A549 (cell line): ENCODE measurements at regions not wholly inside any gene's neighbourhood (a gene's known extent, or its start where the extent isn't known, plus 50 kb on each side); places are given as distances from the start of the nearest gene placed in this dataset.

Source experiments
- CBX8 ChIP-seq: fragments of 200-600 bp; sonication (generic); IDR thresholded peaks from 2 replicates; pipeline ENCODE4 v1.6.1; 2016
- CTCF ChIP-seq: fragments of >200 bp; sonication (Bioruptor Twin); formaldehyde crosslinking; IDR thresholded peaks from 3 replicates; pipeline ENCODE4 v1.5.1; 2016
- HMGXB4 ChIP-seq: fragments of 250-450 bp; sonication (Bioruptor Pico); IDR thresholded peaks from 2 replicates; pipeline ENCODE4 v1.5.0; 2021; ENCODE audit warnings: mild to moderate bottlenecking, moderate library complexity, borderline replicate concordance
- POLR2A ChIP-seq: IDR thresholded peaks from 2 replicates; pipeline ENCODE4 v1.6.1; 2012; ENCODE audit warnings: mild to moderate bottlenecking, low read length
- POLR2AphosphoS2 ChIP-seq: conservative IDR thresholded peaks from 2 replicates; pipeline ENCODE4 v1.6.1; 2012; ENCODE audit warnings: low read length, improper control_type of control experiment, inconsistent platforms
- TF ChIP-seq, protein P1 (sequence below): IDR thresholded peaks from 2 replicates; pipeline ENCODE4 v1.6.1; 2012

DNA sequence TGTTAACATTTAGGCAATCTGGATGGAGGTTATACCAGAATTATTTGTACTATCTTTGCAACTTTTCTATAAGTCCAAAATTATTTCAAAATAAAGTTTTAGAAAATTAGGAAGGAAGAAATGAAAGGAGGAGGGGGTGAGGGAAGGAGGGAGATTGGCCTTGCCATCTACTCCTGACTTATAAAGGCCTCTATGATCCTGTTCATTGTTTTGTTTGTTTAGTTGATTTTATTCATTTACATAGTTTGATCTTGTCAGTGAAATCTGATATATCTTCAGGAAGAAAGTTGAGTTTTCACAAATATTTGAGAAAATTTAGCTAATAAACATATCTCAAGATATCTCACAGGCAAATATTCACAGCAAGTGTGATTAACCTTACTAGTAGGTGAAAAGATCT is 189.3 kb upstream of the NOCT start:
- TF ChIP-seq POLR2A (no peak), CTCF (no peak), HMGXB4 (CRISPR knock-in tag) (no peak), CBX8 (no peak), POLR2AphosphoS2 (no peak)
- TF ChIP-seq, protein P1, sequence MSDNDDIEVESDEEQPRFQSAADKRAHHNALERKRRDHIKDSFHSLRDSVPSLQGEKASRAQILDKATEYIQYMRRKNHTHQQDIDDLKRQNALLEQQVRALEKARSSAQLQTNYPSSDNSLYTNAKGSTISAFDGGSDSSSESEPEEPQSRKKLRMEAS = no peak
